BE2C (cell line): ENCODE measurements at regions not wholly inside any gene's neighbourhood (a gene's known extent, or its start where the extent isn't known, plus 50 kb on each side); places are given as distances from the start of the nearest gene placed in this dataset.

ENCODE experiments used
- DNase-seq: peaks from one replicate; pipeline ENCODE4 v3.0.0-alpha.2; 2020
- H3K27me3 ChIP-seq: fragments of 250-450 bp; sonication (Bioruptor Pico); 2 replicates; pipeline ENCODE4 v1.5.1; 2020; ENCODE audit warnings: mild to moderate bottlenecking
- H3K36me3 ChIP-seq: fragments of 250-450 bp; sonication (Bioruptor Pico); 2 replicates; pipeline ENCODE4 v1.5.1; 2020; ENCODE audit warnings: mild to moderate bottlenecking
- H3K4me1 ChIP-seq: fragments of 250-450 bp; sonication (Bioruptor Pico); 2 replicates; pipeline ENCODE4 v1.5.1; 2020
- H3K4me3 ChIP-seq: 2 replicates; pipeline ENCODE4 v1.5.1; 2011; ENCODE audit warnings: low read depth, low read length
- H3K9me3 ChIP-seq: fragments of 250-450 bp; sonication (Bioruptor Pico); 2 replicates; pipeline ENCODE4 v1.5.1; 2020
- TF ChIP-seq, protein P1 (sequence below): IDR thresholded peaks from 2 replicates; pipeline ENCODE4 v1.5.1; 2012; ENCODE audit warnings: mild to moderate bottlenecking, low read depth, low read length

DNA sequence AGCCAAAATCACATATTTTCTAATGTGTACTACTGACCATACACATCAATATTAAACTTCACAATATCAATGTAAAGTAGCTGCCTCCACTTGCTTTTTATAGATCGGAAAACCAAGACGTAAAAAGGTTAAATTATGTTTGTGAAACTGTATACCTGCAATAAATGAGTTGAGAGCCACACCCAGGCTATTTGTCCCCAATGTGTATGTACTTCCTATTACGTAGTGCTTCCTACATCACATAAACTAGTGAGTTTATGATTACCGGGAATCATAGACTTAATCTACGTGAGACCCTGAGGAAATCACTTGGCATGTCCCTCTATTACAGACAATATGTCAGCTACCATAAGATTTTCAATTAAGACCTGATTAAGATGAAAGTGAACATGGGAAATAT is 903.4 kb downstream of the RAB28 start:
- no peaks in the 10 kb centered on the region for H3K27me3 ChIP-seq
- H3K4me3 ChIP-seq = no peak overlapping the region
- no peak for DNase-seq
- TF ChIP-seq, protein P1, sequence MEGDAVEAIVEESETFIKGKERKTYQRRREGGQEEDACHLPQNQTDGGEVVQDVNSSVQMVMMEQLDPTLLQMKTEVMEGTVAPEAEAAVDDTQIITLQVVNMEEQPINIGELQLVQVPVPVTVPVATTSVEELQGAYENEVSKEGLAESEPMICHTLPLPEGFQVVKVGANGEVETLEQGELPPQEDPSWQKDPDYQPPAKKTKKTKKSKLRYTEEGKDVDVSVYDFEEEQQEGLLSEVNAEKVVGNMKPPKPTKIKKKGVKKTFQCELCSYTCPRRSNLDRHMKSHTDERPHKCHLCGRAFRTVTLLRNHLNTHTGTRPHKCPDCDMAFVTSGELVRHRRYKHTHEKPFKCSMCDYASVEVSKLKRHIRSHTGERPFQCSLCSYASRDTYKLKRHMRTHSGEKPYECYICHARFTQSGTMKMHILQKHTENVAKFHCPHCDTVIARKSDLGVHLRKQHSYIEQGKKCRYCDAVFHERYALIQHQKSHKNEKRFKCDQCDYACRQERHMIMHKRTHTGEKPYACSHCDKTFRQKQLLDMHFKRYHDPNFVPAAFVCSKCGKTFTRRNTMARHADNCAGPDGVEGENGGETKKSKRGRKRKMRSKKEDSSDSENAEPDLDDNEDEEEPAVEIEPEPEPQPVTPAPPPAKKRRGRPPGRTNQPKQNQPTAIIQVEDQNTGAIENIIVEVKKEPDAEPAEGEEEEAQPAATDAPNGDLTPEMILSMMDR = no peak
- no peaks in the 10 kb centered on the region for H3K9me3 ChIP-seq
- no peaks in the 10 kb centered on the region for H3K36me3 ChIP-seq
- no peaks in the 10 kb centered on the region for H3K4me1 ChIP-seq

DNA sequence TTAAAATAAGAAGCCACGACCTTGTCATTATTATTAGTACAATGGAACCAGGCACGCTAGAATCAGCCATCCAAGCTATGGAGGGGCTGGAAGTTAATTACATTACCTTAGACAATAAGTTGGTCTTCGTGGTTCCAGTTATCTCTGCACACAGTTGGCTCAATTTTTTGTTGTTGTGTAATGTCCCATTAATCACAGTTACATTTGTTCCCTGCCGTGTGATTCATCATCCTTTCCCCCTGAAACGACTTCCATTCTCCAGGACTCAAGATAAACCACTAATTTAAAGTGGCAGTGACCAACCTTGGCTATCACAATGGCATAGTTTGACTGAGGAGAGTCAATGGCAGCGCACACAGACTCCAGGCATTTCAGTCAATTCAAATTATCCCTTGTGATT is 905.0 kb downstream of the RAB28 start:
- Histone ChIP-seq H3K27me3 (no peaks in the 10 kb centered on the region), H3K9me3 (no peaks in the 10 kb centered on the region), H3K36me3 (no peaks in the 10 kb centered on the region), H3K4me1 (no peaks in the 10 kb centered on the region), H3K4me3 (no peak overlapping the region)
- DNase-seq = no peak
- TF ChIP-seq, protein P1 = no peak

DNA sequence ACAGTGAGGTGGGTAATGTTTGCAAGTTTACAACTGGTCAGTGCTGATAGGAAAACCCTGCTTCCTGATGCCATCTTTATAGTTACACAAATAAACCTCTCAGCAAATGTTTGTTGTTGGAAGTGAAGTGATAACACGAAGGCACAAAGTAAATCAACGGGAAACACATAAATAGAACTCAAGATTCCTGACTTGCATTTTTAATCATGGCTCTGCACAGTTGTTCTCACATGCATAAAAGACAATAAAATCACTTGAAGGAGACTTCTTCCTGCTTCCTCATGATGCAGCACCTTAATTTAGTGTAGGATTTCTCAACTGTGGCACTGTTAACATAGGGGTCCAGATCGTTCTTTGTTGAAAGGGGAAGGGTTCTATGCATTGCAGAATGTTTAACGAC is 907.7 kb downstream of the RAB28 start:
- no peaks in the 10 kb centered on the region for H3K36me3 ChIP-seq

DNA sequence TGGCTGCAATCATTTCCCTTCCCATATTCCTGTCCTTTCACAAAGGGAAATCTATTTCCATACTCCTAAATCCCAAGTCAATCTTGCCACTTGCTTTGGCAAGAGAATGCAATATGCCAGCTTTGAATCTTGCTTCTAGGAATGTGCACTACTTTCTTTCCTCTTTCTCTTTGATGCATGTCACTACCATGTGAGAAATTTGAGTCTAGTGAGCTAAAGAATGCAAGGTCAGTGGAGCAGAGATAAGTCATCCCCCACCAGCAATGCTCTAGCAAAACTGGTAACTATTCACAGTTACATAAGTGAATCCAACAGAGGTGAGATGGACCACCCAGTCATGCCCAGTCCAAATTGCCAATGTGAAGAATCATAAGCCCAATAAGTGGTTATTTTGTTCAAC is 910.4 kb downstream of the RAB28 start:
- TF ChIP-seq, protein P1 = no peak
- H3K4me1 ChIP-seq = no peaks in the 10 kb centered on the region
- H3K9me3 ChIP-seq = no peaks in the 10 kb centered on the region
- no peak overlapping the region for H3K4me3 ChIP-seq
- H3K27me3 ChIP-seq = no peaks in the 10 kb centered on the region
- no peak for DNase-seq
- no peaks in the 10 kb centered on the region for H3K36me3 ChIP-seq

More for the DNA sequence above, 907.7 kb downstream of the RAB28 start:
- Histone ChIP-seq H3K4me3 (no peak overlapping the region), H3K27me3 (no peaks in the 10 kb centered on the region), H3K4me1 (no peaks in the 10 kb centered on the region), H3K9me3 (no peaks in the 10 kb centered on the region)
- DNase-seq = no peak
- TF ChIP-seq, protein P1 = no peak

DNA sequence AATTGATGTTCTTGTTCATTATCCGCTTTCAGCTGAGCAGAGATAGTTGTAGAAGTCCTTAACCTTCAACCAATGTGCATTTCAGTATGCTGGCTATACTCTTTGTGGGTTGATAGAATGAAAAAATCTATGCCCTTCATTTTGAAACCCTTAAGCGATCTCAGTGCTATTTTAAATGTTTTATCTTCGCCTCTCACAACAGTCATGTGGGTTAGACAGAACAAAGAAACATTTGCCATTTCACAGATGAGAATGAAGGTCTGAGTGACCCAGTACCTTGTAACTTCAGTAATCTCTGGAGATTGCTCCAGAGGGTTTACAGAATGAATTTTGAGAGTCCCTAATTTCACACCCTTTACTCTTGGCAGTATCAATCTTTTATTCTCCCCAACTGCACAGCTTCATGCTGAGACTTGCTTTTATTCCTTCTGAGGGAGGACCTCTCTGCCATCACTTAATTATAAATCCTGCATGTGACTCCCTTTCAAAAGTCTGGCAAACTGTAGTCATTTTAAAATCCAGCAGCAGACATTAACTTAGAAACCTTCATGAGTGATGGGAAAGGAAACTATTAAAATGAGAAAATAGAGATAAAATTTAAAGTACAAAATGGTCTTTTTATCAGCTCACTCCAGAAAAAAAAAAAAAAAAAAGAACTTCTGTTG is 921.5 kb downstream of the RAB28 start:
- no peaks in the 10 kb centered on the region for H3K27me3 ChIP-seq
- H3K9me3 ChIP-seq = no peaks in the 10 kb centered on the region; the same call in 1 of the 2 replicates
- H3K4me3 ChIP-seq = no peak overlapping the region
- DNase-seq = no peak
- H3K36me3 ChIP-seq = no peaks in the 10 kb centered on the region
- TF ChIP-seq, protein P1 = no peak
- no peaks in the 10 kb centered on the region for H3K4me1 ChIP-seq

DNA sequence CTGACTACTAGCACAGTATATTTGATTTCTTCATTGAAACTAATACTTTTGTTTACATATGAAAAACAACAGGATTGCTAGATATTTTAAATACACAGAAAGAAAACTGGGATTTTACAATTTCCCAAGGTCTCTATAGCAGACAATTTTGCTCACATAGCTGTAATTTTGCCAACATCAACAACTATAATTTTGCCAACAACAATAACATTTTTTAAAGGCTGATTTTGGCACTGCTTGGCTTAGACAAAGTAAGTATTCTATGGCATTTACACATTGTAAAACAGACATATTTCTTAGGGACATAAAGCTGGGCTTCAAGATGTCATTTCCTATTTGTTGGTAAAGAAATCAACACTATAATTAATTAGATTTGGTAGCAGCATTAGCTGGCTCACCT is 922.1 kb downstream of the RAB28 start:
- DNase-seq = no peak
- TF ChIP-seq, protein P1 = no peak
- no peaks in the 10 kb centered on the region for H3K4me1 ChIP-seq

More for the DNA sequence above, 922.1 kb downstream of the RAB28 start:
- H3K9me3 ChIP-seq = peaks cover 1% of the 10 kb centered on the region
- no peaks in the 10 kb centered on the region for H3K36me3 ChIP-seq
- H3K27me3 ChIP-seq = no peaks in the 10 kb centered on the region
- no peak overlapping the region for H3K4me3 ChIP-seq
